ENCODE measurements at regions not wholly inside any gene's neighbourhood (a gene's known extent, or its start where the extent isn't known, plus 50 kb on each side); places are given as distances from the start of the nearest gene placed in this dataset.
"Not testable (repeated sequence)": the region's sequence is repeated elsewhere in the genome, so short reads cannot be mapped to it uniquely, and the experiment has no call there.

DNA sequence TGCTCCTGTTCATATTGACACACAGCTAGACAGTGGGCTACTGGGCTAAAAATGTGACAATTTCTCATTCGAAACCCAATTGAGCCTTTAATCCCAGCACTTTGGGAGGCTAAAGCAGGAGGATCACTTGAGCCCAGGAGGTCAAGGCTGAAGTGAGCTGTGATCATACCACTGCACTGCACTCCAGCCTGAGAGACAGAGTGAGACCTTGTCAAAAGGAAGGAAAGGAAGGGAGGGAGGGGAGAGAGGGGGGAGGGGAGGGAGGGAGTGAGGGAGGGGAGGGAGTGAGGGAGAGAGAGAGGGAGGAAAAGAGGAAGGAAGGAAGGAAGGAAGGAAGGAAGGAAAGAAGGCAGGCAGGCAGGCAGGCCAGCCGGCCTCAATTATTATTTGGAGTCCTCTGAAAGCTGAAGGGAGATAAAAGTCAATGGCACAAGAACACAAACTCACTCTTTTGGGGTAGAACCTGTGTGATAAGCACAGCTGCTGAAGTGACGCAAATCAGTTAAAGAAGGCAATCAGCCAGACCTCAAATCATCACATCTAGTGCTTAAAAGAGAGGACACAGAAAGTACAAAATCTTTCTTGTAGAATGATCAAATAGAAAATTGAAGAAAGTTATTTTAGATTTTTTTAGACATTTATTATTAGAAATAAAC is 98.1 kb downstream of the CCDC71L start:
- no peak for DNase-seq (ENCODE audit: low read depth)

GRCh38 chr7:106561666-106562411 is 99.1 kb downstream of the CCDC71L start:
- no peak for DNase-seq (ENCODE audit: low read depth)

DNA sequence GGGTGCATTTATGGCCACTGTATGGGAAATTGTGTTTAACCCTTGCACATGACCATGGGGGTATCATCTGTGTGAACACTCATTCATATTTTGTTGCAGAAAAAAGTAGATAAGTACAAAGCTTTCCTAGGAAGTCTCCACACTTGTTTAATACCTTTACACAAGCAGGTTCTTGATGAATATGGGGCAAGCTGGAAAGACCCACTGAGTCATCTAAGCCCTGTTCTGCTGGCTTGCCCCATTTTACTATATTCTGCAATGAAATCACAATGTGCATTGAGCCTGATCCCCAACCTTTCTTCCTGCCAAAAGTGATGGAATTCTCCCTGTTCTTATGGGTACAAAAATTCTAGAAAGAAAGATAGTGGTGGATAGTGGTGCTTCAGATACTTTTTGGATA is 99.8 kb downstream of the CCDC71L start:
- no peak for DNase-seq (ENCODE audit: low read depth)

DNA sequence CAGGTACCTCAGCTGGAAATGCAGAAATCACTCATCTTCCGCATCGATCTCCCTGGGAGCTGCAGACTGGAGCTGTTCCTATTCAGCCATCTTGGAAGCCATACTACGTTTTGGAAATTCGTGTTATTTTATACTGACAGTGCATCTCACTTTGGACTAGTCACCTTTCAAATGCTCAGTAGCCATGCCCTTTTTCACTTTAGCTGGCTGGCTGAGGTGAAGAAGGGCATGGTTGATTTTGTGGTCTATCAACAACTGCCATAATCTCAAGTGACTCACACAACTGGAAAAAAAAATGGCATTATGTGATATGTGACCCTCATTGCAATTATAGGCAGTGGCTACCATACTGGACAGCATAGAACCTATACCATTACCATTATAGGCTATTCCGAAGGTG is 100.5 kb downstream of the CCDC71L start:
- no peak for DNase-seq (ENCODE audit: low read depth)

GRCh38 chr7:106556244-106556643 is 104.7 kb downstream of the CCDC71L start:
- DNase-seq (ENCODE audit: low read depth): not testable (repeated sequence)

DNA sequence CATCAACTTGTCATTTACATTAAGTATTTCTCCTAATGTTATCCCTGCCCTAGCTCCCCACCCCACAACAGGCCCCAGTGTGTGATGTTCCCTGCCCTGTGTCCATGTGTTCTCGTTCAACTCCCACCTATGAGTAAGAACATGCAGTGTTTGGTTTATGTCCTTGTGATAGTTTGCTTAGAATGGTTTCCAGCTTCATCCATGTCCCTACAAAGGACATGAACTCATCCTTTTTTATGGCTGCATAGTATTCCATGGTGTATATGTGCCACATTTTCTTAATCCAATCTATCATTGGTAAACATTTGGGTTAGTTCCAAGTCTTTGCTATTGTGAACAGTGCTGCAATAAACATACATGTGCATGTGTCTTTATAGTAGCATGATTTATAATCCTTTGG is 106.3 kb downstream of the CCDC71L start:
- not testable (repeated sequence) for DNase-seq (ENCODE audit: low read depth)

DNA sequence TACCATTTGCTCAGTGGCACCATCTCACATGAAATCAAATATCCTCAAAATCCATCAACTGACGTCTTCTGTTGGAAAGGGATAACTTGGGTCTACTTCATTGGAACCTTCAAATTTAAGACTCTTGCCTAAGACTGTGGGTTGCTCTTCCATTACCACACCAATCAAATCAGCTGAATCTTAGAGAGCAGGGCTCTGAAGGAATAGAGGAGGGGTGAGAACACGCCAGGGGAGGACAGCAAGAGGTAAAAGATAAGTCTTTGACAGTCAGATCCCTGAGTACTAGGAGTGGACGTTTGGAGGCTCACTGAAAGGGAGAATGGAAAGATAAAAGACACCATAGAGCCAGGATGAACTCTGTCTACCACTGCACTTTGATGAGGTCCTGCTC is 107.5 kb downstream of the CCDC71L start:
- no peak for DNase-seq (ENCODE audit: low read depth)

GRCh38 chr7:106552645-106553445 is 108.1 kb downstream of the CCDC71L start:
- DNase-seq (ENCODE audit: low read depth): no peak

GRCh38 chr7:106551936-106552335 is 109.0 kb downstream of the CCDC71L start:
- no peak for DNase-seq (ENCODE audit: low read depth)

DNA sequence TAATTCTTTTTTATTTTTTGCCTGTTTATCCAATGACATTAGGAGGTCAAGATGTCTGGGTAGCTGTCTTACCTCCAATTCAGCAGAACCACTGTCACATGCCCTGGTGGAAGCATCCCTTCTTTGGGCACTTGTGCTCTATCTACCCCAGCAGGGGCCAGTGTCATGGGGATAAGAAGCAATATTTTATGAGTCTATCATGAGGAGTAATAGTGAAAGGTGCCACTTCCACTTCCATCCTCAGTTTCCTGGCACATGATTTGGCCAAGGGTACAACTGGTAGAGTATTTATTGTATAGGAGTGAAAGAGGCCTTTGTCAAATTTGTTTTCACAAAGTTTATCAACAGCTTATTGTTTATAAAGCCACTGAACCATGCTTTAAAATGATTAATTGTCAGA is 112.5 kb downstream of the CCDC71L start:
- no peak for DNase-seq (ENCODE audit: low read depth)

GRCh38 chr7:106545275-106545674 is 115.7 kb downstream of the CCDC71L start:
- DNase-seq (ENCODE audit: low read depth): no peak

DNA sequence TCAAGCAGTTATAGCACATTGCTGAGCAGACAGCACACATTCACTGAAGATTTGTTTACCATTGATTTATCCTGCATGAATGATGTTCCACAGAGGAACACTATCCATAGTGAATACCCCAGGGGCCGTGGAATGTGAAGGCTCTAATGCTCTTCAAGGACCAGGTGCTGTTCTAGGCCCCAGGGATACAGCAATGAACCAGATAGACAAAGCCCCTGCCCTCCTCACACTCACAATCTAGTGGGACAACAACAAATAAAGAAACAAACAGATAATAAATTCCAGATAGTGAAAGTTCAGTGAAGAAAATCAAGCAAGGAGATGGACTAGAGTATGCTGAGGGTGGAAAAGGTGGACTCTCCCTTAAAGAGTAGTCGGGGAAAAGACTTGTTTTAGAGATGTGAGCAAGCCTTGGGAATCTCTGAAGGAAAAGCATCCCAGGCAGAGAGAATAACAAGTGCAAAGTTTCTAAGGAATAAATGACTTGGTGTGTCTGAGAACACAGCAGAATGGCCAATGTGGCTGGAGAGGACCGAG is 117.7 kb downstream of the CCDC71L start:
- DNase-seq (ENCODE audit: low read depth): no peak

- peak; percentile 29 for DNase-seq (ENCODE audit: low read depth)
Measured at GRCh38 chr7:106542550-106543220, 118.3 kb downstream of the CCDC71L start.

DNA sequence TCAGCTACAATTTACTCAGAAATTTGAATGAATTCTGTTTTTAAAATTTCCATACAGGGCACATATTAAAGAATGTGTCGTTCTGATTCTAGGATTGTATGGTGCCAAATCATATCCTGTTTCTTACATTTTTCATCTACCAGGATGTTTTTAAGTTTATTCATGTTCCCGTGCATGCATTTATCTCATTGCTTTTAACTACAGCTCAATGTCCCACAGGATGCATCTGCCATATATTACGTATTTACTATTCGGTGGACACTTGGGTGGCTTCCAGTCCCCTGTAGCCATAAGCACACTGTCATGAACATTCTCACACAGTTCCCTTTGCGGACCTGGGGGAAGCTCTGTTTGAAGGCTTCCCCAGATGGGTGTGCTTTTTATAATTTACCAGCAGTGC is 122.3 kb downstream of the CCDC71L start:
- DNase-seq (ENCODE audit: low read depth): no peak

GRCh38 chr7:106537119-106537518 is 123.8 kb downstream of the CCDC71L start:
- DNase-seq (ENCODE audit: low read depth): no peak

GRCh38 chr7:106536079-106536478 is 124.9 kb downstream of the CCDC71L start:
- DNase-seq (ENCODE audit: low read depth): no peak

- DNase-seq (ENCODE audit: low read depth): no peak
Measured at GRCh38 chr7:106535234-106535932, 125.6 kb downstream of the CCDC71L start.

DNA sequence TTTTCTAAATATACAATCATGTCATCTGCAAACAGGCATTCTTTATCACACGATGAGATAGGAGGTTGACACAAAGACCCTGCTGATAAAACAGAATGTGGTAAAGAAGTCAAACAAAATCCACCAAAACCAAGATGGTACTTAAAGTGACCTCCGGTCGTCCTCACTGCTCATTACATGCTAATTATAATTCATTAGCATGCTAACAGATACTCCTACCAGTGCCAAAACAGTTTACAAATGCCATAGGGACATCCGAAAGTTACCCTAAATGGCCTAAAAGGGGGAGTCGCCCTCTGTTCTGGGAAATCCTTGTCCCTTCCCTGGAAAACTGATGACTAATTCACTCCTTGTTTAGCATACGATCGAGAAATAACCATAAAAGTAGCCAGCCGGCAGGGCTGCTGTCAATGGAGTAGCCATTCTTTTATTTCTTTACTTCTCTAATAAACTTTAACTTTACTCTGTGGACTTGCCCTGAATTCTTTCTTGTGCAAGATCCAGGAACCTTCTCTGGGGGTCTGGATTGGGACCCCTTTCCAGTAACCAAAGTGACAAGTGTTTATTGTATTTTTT is 126.6 kb downstream of the CCDC71L start:
- no peak for DNase-seq (ENCODE audit: low read depth)

- DNase-seq (ENCODE audit: low read depth): not testable (repeated sequence)
Measured at GRCh38 chr7:106530183-106530582, 130.8 kb downstream of the CCDC71L start.

GRCh38 chr7:106526617-106527016 is 134.3 kb downstream of the CCDC71L start:
- DNase-seq (ENCODE audit: low read depth): not testable (repeated sequence)

DNA sequence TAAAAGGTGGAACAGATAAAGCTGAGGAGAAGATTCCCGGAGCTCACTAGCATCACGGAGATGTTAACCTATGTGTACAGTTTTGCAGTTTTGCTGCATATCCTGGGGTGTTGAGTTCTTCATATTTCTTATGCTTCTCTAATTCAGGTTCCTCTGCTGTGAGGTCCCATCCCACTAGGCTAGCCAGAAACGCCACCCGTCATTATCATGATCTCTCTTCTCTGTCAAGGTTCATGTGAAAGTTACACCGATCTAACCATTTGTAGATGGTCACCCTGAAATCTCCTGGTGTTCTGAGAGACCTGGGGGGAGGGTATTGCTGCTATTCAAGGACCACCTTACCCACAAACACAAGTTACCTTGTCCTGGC is 136.3 kb downstream of the CCDC71L start:
- no peak for DNase-seq (ENCODE audit: low read depth)

Data from activated T-cell treated with anti-CD3 and anti-CD28 coated beads for 48 hours (primary cell).